ENCODE measurements at regions not wholly inside any gene's neighbourhood (a gene's known extent, or its start where the extent isn't known, plus 50 kb on each side); places are given as distances from the start of the nearest gene placed in this dataset.

DNA sequence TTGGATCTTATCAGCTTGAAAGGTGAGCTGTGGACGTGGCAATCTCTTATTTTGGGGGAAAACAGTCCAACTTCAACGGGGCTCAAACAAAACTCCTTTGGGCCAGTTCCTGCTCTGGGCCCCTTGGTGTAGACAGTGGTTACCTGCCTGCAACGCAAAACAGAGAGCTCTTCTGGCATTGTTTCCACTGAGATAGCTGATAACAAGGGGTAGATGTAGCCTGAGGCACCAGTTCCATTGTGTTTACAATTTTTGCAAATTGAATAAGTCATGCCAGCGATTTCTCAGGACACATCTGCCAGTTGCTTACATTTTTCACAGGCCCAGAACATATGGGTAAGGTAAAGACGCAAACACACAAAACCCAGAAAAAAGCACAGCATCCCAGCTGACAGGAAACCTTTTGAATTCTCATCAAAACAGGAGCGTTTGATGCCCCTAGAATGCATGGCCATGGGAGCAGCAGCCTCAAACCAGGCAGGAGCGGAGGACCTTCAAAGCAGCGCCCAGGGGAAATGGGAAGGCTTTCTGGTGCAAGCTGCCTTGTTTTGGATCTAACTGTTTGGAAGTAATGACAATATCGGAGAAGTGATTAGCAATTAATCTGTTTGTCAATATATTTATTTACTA is 259.7 kb downstream of the AACS start:
- H3K27ac ChIP-seq = no peak overlapping the region
- TF ChIP-seq ZFX (IDR thresholded peaks at IDR 0.05; ENCODE audit: borderline replicate concordance) = no peak
- TF ChIP-seq, protein P1, sequence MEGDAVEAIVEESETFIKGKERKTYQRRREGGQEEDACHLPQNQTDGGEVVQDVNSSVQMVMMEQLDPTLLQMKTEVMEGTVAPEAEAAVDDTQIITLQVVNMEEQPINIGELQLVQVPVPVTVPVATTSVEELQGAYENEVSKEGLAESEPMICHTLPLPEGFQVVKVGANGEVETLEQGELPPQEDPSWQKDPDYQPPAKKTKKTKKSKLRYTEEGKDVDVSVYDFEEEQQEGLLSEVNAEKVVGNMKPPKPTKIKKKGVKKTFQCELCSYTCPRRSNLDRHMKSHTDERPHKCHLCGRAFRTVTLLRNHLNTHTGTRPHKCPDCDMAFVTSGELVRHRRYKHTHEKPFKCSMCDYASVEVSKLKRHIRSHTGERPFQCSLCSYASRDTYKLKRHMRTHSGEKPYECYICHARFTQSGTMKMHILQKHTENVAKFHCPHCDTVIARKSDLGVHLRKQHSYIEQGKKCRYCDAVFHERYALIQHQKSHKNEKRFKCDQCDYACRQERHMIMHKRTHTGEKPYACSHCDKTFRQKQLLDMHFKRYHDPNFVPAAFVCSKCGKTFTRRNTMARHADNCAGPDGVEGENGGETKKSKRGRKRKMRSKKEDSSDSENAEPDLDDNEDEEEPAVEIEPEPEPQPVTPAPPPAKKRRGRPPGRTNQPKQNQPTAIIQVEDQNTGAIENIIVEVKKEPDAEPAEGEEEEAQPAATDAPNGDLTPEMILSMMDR (IDR thresholded peaks at IDR 0.05) = no peak

DNA sequence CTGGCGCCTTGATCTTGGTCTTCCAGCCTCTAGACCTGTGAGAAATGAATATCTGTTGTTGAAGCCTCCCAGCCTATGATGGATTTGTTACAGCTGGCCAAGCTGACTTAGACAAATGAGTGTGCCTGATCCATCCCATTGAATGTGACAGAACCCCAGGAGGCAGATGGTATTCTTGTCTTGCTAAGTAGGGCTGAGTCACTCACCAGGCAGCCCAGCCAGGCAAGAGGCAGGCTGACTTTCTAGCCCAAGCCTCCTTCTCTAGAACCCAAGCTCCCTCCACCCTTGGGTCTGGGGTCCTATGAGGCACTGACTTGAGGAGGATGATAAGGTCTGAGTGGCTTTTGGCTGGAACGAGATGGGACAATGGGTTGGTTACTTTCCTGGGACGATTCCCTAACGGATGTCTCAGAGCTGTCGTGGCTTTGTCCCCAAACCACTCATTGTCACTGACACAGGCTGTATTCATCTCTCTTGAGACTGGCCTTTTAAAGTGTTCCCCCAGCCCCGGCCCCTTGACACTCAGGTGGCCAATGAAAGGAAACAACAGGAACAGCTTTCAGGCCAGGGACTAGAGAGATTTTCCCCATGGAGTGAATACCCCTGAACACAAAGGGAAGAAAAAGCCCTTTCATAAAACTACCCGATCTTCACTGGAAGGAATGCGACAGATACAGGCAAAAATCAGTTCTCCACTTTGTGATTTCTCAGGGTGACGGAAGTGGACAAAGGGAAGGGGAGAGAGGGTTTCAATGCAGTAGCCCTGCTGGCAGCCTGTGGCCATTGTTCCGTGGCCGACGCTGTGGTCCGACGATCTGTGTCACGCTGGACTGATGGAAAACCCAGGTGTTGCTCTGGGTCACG is 264.2 kb downstream of the AACS start:
- H3K27ac ChIP-seq = no peak overlapping the region
- TF ChIP-seq, protein P1 (IDR thresholded peaks at IDR 0.05) = no peak
- TF ChIP-seq ZFX (IDR thresholded peaks at IDR 0.05; ENCODE audit: borderline replicate concordance) = no peak

DNA sequence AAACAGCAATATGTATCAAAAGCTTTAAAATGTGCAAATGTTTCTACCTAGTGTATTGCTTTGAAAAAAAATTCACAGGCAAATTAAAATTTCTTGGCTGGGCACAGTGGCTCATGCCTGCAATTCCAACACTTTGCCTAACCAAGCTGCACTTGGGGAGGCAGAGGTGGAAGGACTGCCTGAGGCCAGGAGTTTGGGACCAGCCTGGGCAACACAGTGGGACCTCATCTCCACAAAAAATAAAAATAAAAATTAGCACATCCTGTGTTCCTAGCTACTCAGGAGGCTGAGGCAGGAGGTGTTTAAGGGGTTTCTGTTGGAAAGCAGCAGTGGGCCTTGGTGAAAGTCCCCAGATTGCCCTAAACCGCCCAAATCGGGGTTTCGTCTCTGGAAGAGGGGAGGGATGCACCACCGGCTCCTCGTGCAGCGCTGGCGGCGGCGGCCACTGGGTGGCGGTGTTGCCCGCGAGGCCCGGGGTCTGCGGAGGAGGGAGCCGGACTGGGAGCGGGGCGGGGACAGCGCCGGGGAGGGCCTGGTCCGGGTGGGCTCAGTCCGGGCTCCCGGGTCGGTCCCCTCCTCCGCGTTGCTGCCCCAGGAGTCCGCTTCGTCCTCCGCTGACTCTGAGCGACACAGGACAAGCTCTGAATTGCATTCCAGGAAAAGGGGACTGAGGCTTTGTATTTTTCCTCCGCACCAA is 265.6 kb downstream of the AACS start:
- TF ChIP-seq, protein P1 (IDR thresholded peaks at IDR 0.05) = peak; percentile 100
- no peak for TF ChIP-seq ZFX (IDR thresholded peaks at IDR 0.05; ENCODE audit: borderline replicate concordance)
- H3K27ac ChIP-seq = no peak overlapping the region

DNA sequence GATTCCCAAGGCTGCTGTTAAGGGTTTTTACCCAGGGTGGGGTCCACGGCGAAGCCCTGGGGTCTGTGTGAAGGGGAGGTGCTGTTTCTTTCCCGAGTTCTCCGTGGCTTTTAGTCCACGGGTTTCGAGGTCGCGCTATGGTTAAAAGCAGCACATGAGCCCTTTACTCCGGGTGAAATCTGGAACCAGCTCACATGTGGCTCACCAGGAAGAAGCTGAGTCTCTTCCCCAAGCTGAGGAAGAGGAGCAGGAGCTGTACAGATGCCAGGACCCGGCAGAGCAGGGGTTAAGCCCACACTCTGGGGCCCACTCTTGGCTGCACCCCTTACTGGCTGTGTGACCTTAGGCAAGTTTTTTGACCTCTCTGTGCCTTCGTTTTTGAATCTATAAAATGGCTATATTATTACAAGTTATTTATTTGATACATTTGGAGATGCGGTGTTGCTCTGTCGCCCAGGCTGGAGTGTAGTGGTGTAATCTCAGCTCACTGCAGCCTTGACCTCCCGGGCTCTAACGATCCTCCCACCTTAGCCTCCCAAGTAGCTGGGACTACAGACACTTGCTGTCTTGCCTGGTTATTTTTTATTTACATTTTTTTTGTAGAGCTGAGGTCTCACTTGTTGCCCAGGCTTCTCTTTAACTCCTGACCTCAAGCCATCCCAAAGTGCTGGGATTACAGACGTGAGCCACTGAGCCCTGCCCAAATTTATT is 266.3 kb downstream of the AACS start:
- H3K27ac ChIP-seq = no peak overlapping the region
- TF ChIP-seq ZFX (IDR thresholded peaks at IDR 0.05; ENCODE audit: borderline replicate concordance) = no peak
- TF ChIP-seq, protein P1 (IDR thresholded peaks at IDR 0.05) = 0 out of 2 replicates have a peak, but pooled peaks have one; percentile 18

DNA sequence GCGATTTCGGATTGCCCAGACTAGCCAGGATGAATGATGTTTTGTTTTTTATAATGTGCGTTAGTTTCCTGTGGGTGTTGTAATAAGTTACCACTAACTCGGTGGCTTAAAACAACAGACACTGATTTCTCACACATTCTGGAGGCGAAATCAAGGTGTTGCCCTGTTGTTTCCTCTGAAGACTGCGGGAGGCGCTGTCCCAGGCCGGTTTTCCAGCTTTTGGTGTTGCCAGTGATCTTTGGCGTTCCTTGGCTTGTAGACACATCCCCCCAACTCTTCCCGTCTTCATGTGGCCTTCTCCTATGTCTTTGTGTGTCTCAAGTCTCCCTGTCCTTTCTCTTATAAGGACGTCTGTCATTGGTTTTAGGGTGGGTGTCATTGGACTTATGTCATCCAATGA is 267.7 kb downstream of the AACS start:
- H3K27ac ChIP-seq = no peak overlapping the region
- no peak for TF ChIP-seq ZFX (IDR thresholded peaks at IDR 0.05; ENCODE audit: borderline replicate concordance)
- TF ChIP-seq, protein P1 (IDR thresholded peaks at IDR 0.05) = peak; percentile 50

DNA sequence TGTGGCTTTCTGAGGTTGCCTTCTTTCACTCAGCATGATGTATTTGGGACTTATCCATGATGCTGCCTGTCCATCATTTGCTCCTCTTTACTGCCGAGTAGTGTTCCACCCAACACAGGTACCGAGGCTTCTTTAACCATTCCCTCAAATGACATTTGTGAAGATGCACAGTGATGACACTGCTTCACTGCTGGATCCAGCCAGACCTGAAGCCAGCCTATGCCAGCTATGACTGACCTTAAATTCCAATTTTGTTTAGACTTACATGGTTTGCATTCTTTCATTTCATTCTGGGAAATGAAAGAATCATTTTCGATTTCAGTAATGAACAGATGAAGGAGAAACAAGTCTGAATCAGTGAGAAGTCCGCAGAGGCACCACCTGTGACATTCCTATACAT is 271.0 kb downstream of the AACS start:
- TF ChIP-seq ZFX (IDR thresholded peaks at IDR 0.05; ENCODE audit: borderline replicate concordance) = no peak
- TF ChIP-seq, protein P1 (IDR thresholded peaks at IDR 0.05) = no peak
- H3K27ac ChIP-seq = no peak overlapping the region
